ENCODE measurements at regions not wholly inside any gene's neighbourhood (a gene's known extent, or its start where the extent isn't known, plus 50 kb on each side); places are given as distances from the start of the nearest gene placed in this dataset.

DNA sequence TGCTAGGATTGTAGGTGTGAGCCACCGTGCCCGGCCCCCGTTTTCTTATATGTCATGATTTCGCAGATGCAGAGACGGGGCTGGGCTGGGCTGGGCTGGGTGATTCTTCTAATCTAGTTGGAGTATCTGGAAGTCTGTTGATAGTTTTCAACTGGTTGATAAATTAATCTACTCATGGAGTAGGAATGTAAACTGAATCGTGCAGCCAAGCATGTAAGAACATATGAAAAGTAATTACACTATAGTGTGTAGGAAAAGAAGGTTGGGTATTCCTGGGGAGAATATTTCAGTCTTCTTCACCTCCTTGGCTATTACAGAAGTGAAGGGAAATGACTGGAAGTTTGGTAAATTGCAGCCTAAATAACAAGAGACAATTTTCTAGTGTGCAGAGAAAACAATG lies 82.6 kb upstream of the MAGI1 start:
- TF ChIP-seq, protein P1, sequence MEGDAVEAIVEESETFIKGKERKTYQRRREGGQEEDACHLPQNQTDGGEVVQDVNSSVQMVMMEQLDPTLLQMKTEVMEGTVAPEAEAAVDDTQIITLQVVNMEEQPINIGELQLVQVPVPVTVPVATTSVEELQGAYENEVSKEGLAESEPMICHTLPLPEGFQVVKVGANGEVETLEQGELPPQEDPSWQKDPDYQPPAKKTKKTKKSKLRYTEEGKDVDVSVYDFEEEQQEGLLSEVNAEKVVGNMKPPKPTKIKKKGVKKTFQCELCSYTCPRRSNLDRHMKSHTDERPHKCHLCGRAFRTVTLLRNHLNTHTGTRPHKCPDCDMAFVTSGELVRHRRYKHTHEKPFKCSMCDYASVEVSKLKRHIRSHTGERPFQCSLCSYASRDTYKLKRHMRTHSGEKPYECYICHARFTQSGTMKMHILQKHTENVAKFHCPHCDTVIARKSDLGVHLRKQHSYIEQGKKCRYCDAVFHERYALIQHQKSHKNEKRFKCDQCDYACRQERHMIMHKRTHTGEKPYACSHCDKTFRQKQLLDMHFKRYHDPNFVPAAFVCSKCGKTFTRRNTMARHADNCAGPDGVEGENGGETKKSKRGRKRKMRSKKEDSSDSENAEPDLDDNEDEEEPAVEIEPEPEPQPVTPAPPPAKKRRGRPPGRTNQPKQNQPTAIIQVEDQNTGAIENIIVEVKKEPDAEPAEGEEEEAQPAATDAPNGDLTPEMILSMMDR (IDR thresholded peaks at IDR 0.05; ENCODE audit: poor library complexity, severe bottlenecking), result no peak
- TF ChIP-seq POLR2AphosphoS5 (IDR thresholded peaks at IDR 0.05) (no peak), EP300 (conservative IDR thresholded peaks at IDR 0.05; ENCODE audit: poor library complexity, severe bottlenecking) (no peak), RAD21 (conservative IDR thresholded peaks at IDR 0.05) (no peak), EZH2 (IDR thresholded peaks at IDR 0.05; ENCODE audit: borderline replicate concordance, insufficient read depth, low read length, poor library complexity, severe bottlenecking) (no peak), SMC3 (conservative IDR thresholded peaks at IDR 0.05; ENCODE audit: poor library complexity) (no peak), TAF1 (IDR thresholded peaks at IDR 0.05; ENCODE audit: low read depth) (no peak), MXI1 (conservative IDR thresholded peaks at IDR 0.05; ENCODE audit: poor library complexity, severe bottlenecking) (no peak)
- TF ChIP-seq, protein P2, sequence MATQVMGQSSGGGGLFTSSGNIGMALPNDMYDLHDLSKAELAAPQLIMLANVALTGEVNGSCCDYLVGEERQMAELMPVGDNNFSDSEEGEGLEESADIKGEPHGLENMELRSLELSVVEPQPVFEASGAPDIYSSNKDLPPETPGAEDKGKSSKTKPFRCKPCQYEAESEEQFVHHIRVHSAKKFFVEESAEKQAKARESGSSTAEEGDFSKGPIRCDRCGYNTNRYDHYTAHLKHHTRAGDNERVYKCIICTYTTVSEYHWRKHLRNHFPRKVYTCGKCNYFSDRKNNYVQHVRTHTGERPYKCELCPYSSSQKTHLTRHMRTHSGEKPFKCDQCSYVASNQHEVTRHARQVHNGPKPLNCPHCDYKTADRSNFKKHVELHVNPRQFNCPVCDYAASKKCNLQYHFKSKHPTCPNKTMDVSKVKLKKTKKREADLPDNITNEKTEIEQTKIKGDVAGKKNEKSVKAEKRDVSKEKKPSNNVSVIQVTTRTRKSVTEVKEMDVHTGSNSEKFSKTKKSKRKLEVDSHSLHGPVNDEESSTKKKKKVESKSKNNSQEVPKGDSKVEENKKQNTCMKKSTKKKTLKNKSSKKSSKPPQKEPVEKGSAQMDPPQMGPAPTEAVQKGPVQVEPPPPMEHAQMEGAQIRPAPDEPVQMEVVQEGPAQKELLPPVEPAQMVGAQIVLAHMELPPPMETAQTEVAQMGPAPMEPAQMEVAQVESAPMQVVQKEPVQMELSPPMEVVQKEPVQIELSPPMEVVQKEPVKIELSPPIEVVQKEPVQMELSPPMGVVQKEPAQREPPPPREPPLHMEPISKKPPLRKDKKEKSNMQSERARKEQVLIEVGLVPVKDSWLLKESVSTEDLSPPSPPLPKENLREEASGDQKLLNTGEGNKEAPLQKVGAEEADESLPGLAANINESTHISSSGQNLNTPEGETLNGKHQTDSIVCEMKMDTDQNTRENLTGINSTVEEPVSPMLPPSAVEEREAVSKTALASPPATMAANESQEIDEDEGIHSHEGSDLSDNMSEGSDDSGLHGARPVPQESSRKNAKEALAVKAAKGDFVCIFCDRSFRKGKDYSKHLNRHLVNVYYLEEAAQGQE (IDR thresholded peaks at IDR 0.05; ENCODE audit: borderline replicate concordance), result no peak

All from neural cell (in vitro differentiated cells).